ENCODE measurements at regions not wholly inside any gene's neighbourhood (a gene's known extent, or its start where the extent isn't known, plus 50 kb on each side); places are given as distances from the start of the nearest gene placed in this dataset.

- DNase-seq = no peak
Observed at GRCh38 chr20:60589623-60590022, 631.4 kb downstream of the CDH26 start.

DNA sequence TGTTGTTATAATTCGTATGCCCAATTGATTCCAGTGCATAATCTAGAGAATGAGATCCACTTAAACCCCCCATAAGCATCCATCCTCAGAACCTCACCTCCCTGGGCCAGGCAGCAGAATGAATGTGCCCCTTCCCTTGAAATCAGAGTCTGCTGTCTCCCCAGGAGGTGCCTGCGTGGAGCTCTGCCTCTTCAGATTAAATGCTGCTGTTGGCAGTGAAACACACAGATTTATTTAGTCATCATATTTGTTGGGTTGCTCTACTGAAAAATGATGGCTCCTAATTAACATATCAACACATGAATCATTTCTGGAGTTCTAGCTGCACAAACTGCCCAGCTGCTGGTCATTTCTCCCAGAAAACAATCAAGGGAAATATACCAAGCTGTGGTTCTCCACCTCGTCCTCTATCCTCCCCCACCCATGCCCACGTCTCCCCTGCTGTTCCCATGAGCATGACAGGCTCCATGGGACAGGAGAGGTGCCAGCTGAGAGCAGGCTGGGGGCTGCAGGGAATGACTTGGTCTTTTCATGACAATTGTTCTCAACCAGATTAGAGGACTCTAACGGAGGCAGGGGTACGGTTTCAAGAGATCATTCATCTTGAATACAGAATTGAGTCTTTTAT is 633.1 kb downstream of the CDH26 start:
- no peak for DNase-seq

GRCh38 chr20:60598528-60598927 is 640.3 kb downstream of the CDH26 start:
- no peak for DNase-seq

- DNase-seq = no peak
Observed at GRCh38 chr20:60599381-60599780, 641.2 kb downstream of the CDH26 start.

DNA sequence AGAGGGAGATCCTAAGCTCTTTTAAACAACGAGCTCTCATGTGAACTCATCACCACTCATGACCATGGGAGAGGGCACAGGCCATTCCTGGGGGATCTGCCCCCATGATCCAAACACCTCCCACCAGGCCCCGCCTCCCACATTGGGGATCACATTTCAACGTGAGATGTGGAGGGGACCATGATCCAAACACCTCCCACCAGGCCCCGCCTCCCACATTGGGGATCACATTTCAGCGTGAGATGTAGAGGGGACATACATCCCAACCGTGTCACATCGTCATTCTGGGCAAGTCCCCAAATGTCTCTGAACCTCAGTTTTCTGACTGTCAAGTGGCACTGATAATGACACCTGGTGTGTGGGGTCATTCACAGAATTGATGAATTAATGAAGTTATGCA is 641.8 kb downstream of the CDH26 start:
- DNase-seq = no peak

DNA sequence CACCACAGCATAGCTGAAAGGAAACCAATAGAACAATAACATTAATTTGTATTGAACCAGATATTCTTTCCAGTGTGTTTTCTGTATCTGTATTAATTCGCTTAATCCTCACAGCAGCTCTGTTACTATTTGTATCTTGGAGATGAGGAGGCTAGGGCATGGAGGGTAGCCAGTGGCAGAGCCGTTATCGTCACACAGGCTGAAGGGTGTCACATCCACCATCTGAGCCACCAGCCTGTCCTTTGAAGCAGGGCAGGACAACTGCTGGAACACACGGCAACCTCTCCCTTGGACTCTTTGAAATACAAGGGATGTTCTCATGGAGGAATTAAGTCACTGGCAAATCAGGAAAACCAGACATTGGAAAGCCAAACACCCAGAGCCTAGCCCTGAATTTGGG is 628.0 kb upstream of the CDH4 start:
- DNase-seq = no peak

- no peak for DNase-seq
Observed at GRCh38 chr20:60627751-60628565, 624.1 kb upstream of the CDH4 start.

DNA sequence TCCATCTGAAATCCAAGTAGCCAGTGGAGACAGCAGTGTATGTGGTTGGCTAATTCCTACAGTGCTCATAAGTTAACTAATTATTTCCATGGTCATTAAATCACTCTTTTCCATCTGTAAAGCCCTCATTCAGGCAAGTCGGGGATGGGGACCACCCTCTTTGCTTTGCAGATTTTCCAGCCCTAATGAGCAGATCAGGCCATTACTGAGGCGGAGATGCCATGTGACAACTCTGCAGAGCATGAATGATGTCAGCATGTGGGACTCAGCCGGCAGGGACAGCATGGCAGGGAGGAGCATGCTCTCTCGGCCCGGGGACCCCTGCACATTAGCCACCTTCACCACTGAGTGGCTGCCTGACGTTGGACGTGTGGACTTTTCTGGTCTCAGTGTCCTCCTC is 623.3 kb upstream of the CDH4 start:
- DNase-seq = no peak

DNA sequence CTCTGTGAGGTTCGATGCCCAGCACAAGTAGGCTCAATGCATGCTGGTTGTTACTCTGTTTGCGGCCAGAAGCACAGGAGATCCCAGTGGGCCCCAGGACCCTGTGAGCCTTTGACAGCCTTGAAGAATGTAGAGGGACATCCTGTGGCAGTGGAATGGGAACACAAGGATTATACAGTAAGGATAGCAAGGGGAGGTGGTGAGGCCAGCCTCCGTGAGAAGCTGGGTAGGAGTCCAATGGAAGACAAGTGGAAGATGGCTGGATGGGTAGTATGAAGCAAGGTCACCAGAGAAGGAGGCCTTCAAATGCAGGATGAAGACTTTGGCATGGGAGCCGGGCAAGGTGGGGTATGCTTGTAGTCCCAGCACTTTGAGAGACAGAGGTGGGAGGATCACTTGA is 622.9 kb upstream of the CDH4 start:
- no peak for DNase-seq

GRCh38 chr20:60630609-60631008 is 621.5 kb upstream of the CDH4 start:
- DNase-seq = no peak

GRCh38 chr20:60631585-60632287 is 620.3 kb upstream of the CDH4 start:
- no peak for DNase-seq

GRCh38 chr20:60632391-60633262 is 619.4 kb upstream of the CDH4 start:
- DNase-seq = no peak

- no peak for DNase-seq
Observed at GRCh38 chr20:60634491-60635172, 617.4 kb upstream of the CDH4 start.

GRCh38 chr20:60636417-60636816 is 615.6 kb upstream of the CDH4 start:
- no peak for DNase-seq

GRCh38 chr20:60637801-60638200 is 614.3 kb upstream of the CDH4 start:
- DNase-seq = no peak

DNA sequence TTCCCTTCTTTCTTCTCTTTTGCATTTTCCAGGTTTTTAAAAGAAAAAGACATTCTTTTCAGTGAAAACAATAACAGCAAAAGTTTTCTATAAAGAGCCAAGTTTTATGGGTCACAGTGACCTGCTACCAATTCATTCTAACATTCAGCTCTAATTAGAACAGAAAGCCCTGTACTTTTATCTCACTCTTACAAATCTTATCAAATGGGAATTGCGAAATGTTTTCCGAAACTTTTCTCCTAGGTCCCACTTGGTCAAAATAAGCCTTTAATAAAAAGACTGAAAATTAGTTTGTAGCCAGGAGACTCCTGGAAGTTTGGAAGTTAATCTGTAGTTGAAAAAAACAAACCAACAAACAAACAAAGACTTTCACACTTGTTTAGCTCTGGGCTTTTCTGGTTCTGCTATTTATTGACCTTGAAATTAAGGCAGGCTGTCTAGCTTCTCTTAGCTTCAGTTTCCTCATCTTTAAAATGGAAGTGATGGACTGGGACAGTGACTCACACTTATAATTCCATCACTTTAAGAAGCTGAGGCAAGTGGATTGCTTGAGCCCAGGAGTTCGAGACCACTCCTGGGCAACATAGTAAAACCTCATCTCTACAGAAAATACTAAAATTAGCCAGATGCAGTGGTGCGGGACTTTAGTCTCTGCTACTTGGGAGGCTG is 613.5 kb upstream of the CDH4 start:
- DNase-seq = no peak

DNA sequence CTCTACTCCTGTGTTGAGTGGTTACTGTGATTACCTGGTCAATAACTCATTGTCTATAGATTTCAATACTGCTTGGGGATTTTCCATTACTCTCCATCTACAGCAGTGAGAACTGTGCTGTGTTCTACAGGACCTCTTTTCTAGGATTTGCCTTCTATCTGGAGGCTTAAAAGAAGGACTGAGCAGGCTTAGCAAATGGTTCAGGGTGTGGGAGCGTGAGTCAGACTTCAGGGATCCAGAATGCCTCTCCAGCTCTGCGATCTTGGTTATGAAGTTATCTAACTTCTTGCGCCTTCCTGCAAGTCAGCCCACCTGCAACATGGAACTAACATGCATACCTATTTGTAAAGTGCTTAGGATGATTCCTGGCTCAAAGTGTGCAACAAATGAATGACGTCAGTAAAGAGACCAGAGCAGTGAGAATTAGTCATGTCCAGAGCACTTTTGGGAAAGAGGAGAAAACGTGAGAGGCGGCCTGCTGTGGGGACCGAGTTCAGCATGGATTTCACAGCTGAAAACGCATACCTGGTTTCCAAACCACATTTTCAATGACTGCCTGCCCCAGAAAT is 610.1 kb upstream of the CDH4 start:
- DNase-seq = no peak

DNA sequence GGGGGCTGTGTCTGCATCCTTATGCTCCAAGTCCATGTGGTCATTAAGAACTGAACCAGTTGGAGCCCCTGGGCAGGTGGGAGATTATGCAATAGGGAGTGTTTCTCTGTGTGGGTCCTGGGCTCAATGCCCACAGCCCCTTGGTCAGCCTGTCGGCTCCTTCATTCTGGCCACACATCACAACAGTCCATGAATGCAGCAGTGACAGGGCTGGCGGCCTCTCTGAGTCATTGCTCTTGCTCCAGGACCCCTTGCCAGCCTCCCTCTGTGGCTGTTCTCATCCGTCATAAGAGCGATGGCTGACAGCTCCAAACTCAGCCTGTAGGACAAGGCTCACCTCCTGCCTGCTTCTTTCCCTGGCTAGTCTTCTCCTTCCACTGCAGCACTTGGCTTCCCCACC is 609.5 kb upstream of the CDH4 start:
- no peak for DNase-seq

- DNase-seq = no peak
Observed at GRCh38 chr20:60648556-60648955, 603.5 kb upstream of the CDH4 start.

DNA sequence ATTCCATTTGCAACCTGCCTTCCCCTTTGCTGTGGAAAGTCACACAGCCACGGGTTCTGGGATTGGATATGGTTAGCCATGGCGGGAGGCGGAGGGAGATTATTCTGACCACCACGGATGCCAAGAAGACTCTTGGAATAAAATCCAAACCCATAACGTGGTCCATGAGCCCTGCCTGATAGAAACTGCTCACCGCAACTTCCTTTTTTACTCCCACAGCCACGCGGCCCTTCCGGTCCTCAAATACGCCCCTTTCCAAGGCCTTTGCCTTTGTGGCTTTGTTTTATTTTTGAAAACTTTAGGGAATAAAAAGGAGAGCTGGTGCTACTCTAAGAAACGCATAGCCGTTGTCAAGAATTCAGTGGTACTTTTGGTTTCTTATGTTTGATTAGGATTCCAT is 602.5 kb upstream of the CDH4 start:
- DNase-seq = no peak

- no peak for DNase-seq
Observed at GRCh38 chr20:60650087-60650486, 602.0 kb upstream of the CDH4 start.

GRCh38 chr20:60652046-60652445 is 600.0 kb upstream of the CDH4 start:
- no peak for DNase-seq
